GM12878 (cell line): ENCODE measurements at regions not wholly inside any gene's neighbourhood (a gene's known extent, or its start where the extent isn't known, plus 50 kb on each side); places are given as distances from the start of the nearest gene placed in this dataset.

Source experiments
- ATAC-seq: fragments of 200-7000 bp; cut with Tn5 transposase; 3 replicates; pipeline ENCODE4 v1.9.1; 2020; ENCODE audit warnings: mild to moderate bottlenecking, moderate library complexity
- BruUV-seq: library from RNA; stranded (reverse); fragments of 400-500 nt; replicated peaks from 2 replicates; lab custom pipeline; 2021; lab: Mats Ljungman, UMichigan
- CTCF ChIA-PET: fragments of 300-600 bp; sonication (Branson Sonifier 250); formaldehyde crosslinking; extraction: SDS; loops from one replicate; lab custom pipeline; 2021; ENCODE audit warnings: inconsistent platforms; lab: Yijun Ruan, JAX
- POLR2A ChIA-PET: fragments of 350-600 bp; formaldehyde crosslinking; extraction: SDS; loops from one replicate; lab custom pipeline; 2021; ENCODE audit warnings: inconsistent platforms; lab: Charles Lee
- RAD21 ChIA-PET: fragments of 300-600 bp; sonication (Branson Sonifier 250); formaldehyde crosslinking; loops from one replicate; lab custom pipeline; 2023; ENCODE audit warnings: antibody characterized with exemption; ENCODE audit not compliant: unreplicated experiment; lab: Charles Lee
- SMC1A ChIA-PET: fragments of 300-600 bp; sonication (Branson Sonifier 250); formaldehyde crosslinking; loops from one replicate; lab custom pipeline; 2023; ENCODE audit not compliant: unreplicated experiment, uncharacterized antibody; lab: Charles Lee
- DNase-seq: peaks from one replicate; pipeline ENCODE4 v3.0.0-alpha.2; 2011; ENCODE audit warnings: low read depth, low spot score
- FAIRE-seq: peaks from 3 replicates; lab custom pipeline; 2011; peaks lifted over from hg19 to GRCh38; lab: Jason Lieb, UNC
- H2AFZ ChIP-seq: 2 replicates; pipeline ENCODE4 v1.6.0; 2011; ENCODE audit warnings: low read depth, low read length, control low read depth; ENCODE audit not compliant: control insufficient read depth
- H3K27ac ChIP-seq: 2 replicates; pipeline ENCODE4 v1.5.1; 2011; ENCODE audit warnings: control low read depth; ENCODE audit not compliant: control insufficient read depth, insufficient read depth
- H3K27me3 ChIP-seq, 2 experiments: replicated peaks in 1 of 2; 2 replicates each; pipeline versions ENCODE4 v1.6.0 to v1.6.1; 2011; ENCODE audit warnings: low read length in 1 of 2; ENCODE audit not compliant: control insufficient read depth in 2 of 2, insufficient read depth in 2 of 2
- H3K36me3 ChIP-seq, 2 experiments: 2 replicates each; pipeline ENCODE4 v1.5.1; 2011; ENCODE audit warnings: low read length in 1 of 2; ENCODE audit not compliant: control insufficient read depth in 2 of 2, insufficient read depth in 2 of 2
- H3K4me1 ChIP-seq: 2 replicates; pipeline ENCODE4 v1.6.1; 2011; ENCODE audit warnings: mild to moderate bottlenecking, low read length, moderate library complexity, mixed read lengths; ENCODE audit not compliant: control insufficient read depth, insufficient read depth
- H3K4me2 ChIP-seq: 2 replicates; pipeline ENCODE4 v1.6.0; 2011; ENCODE audit warnings: control low read depth; ENCODE audit not compliant: control insufficient read depth, insufficient read depth
- H3K4me3 ChIP-seq: fragments of 200-600 bp; sonication (generic); 2 replicates; pipeline ENCODE4 v1.5.1; 2016
- H3K79me2 ChIP-seq: 2 replicates; pipeline ENCODE4 v1.6.0; 2011; ENCODE audit warnings: low read length; ENCODE audit not compliant: control insufficient read depth, insufficient read depth
- H3K9ac ChIP-seq: 2 replicates; pipeline ENCODE4 v1.8.0; 2011; ENCODE audit warnings: low read length, control low read depth, mixed read lengths; ENCODE audit not compliant: control insufficient read depth, insufficient read depth
- H3K9me3 ChIP-seq: replicated peaks from 3 replicates; pipeline ENCODE4 v1.5.1; 2011; ENCODE audit warnings: mild to moderate bottlenecking, low read length; ENCODE audit not compliant: control insufficient read depth, insufficient read depth
- H4K20me1 ChIP-seq: 2 replicates; pipeline ENCODE4 v1.6.0; 2011; ENCODE audit not compliant: control insufficient read depth, insufficient read depth
- BRCA1 ChIP-seq: IDR thresholded peaks from 2 replicates; pipeline ENCODE4 v1.6.1; 2011; ENCODE audit warnings: low read depth, low read length, improper control_type of control experiment
- CBFB ChIP-seq: IDR thresholded peaks from 2 replicates; pipeline ENCODE4 v1.6.1; 2016; ENCODE audit warnings: antibody characterized with exemption, low read depth
- MEF2A ChIP-seq: IDR thresholded peaks from 2 replicates; pipeline ENCODE4 v1.6.1; 2011; ENCODE audit warnings: low read depth, mild to moderate bottlenecking, low read length, moderate library complexity; ENCODE audit not compliant: insufficient read depth
- MXI1 ChIP-seq: fragments of 150-350 bp; IDR thresholded peaks from 2 replicates; pipeline ENCODE4 v1.6.1; 2011; ENCODE audit warnings: low read depth, mild to moderate bottlenecking, inconsistent platforms, low read length, improper control_type of control experiment
- PAX5 ChIP-seq: IDR thresholded peaks from 2 replicates; pipeline ENCODE4 v1.6.1; 2011; ENCODE audit warnings: low read depth, low read length, borderline replicate concordance
- PAX8 ChIP-seq: fragments of 450-650 bp; IDR thresholded peaks from 2 replicates; pipeline ENCODE4 v1.6.1; 2017; ENCODE audit warnings: mild to moderate bottlenecking, moderate library complexity
- PKNOX1 ChIP-seq: fragments of 450-650 bp; IDR thresholded peaks from 2 replicates; pipeline ENCODE4 v1.6.1; 2016; ENCODE audit warnings: mild to moderate bottlenecking
- PRDM15 ChIP-seq: fragments of 450-650 bp; formaldehyde crosslinking; IDR thresholded peaks from 2 replicates; pipeline ENCODE4 v1.4.0; 2020; ENCODE audit warnings: mild to moderate bottlenecking, moderate library complexity
- TCF12 ChIP-seq: IDR thresholded peaks from 2 replicates; pipeline ENCODE4 v1.6.1; 2011; ENCODE audit warnings: low read depth, mild to moderate bottlenecking, low read length
- USF1 ChIP-seq: IDR thresholded peaks from 2 replicates; pipeline ENCODE4 v1.6.1; 2011; ENCODE audit warnings: borderline replicate concordance, low read depth, mild to moderate bottlenecking, moderate library complexity, mixed read lengths, low read length; ENCODE audit not compliant: insufficient read depth; ENCODE audit errors: extremely low read length
- YBX1 ChIP-seq: fragments of 450-650 bp; IDR thresholded peaks from 2 replicates; pipeline ENCODE4 v1.6.1; 2016; ENCODE audit warnings: antibody characterized with exemption
- ZBTB11 ChIP-seq: fragments of 450-650 bp; formaldehyde crosslinking; IDR thresholded peaks from 2 replicates; pipeline ENCODE4 v1.5.0; 2022; ENCODE audit warnings: mild to moderate bottlenecking, missing genetic modification characterization
- WGBS: methylation state at CpG from one replicate; pipeline ENCODE4 v1.1.6; 2016; ENCODE audit warnings: low lambda C conversion rate; ENCODE audit not compliant: insufficient replicate concordance, insufficient coverage; ENCODE audit errors: missing lambda C conversion rate; 5-methylcytosine and 5-hydroxymethylcytosine counted together
- in situ Hi-C: fragments of 300-500 bp; cut with MboI; formaldehyde crosslinking; loops from 9 replicates; pipeline ENCODE4 v1.14.3; 2018; ENCODE audit warnings: mixed read lengths
- intact Hi-C: fragments of 100-400 bp; cut with micrococcal nuclease; formaldehyde crosslinking; loops from one replicate; pipeline ENCODE4 v1.14.2; 2022; ENCODE audit not compliant: unreplicated experiment

GRCh38 chr1:61604261-61604660 lies 120.7 kb downstream of the TM2D1 start (continued):
- TF ChIP-seq ZBTB11 (CRISPR knock-in tag) (no peak), TCF12 (no peak), PAX5 (no peak), MEF2A (no peak)

- no peak for DNase-seq
- ATAC-seq = no peak
- no TSS peak for BruUV-seq
- Histone ChIP-seq H3K79me2 (no peaks in the 10 kb centered on the region), H3K9ac (no peak overlapping the region), H3K4me2 (no peak overlapping the region), H3K4me3 (no peak overlapping the region), H4K20me1 (no peaks in the 10 kb centered on the region), H3K4me1 (no peaks in the 10 kb centered on the region), H3K27me3 (no peaks in the 10 kb centered on the region; a peak in 1 of 4 replicates), H3K36me3 (no peaks in the 10 kb centered on the region), H3K9me3 (no peaks in the 10 kb centered on the region), H2AFZ (no peak overlapping the region), H3K27ac (no peak overlapping the region)
- SMC1A ChIA-PET = no interaction called here
- POLR2A ChIA-PET = no interaction called here
- in situ Hi-C loops = no loop called here
- intact Hi-C loops = no loop called here
- RAD21 ChIA-PET = no interaction called here
- FAIRE-seq = no peak
- CTCF ChIA-PET = interaction anchor here (0.6 kb wide), 1 partner anchor 12 kb away, joined by 3 read pairs; no protein-coding TSS in a partner anchor
- WGBS = 67% methylated on average over 3 of the region's 3 CpGs
- TF ChIP-seq BRCA1 = no peak
- no peak for TF ChIP-seq CBFB
- TF ChIP-seq PKNOX1 = no peak
- no peak for TF ChIP-seq PAX8
- no peak for TF ChIP-seq MXI1
- no peak for TF ChIP-seq YBX1
- TF ChIP-seq USF1 = no peak
- TF ChIP-seq PRDM15 (CRISPR knock-in tag) = no peak
Observed at GRCh38 chr1:61602663-61603062, 122.3 kb downstream of the TM2D1 start.
